Prostate gland (tissue), 2 donors: ENCODE measurements at regions not wholly inside any gene's neighbourhood (a gene's known extent, or its start where the extent isn't known, plus 50 kb on each side); places are given as distances from the start of the nearest gene placed in this dataset.

ENCODE experiments used
- DNase-seq: peaks from one replicate; pipeline ENCODE4 v3.0.0-alpha.2; 2019; ENCODE audit warnings: low spot score
- H3K27ac ChIP-seq, 2 donors: fragments of 200-600 bp; sonication (generic); 2 replicates each; pipeline ENCODE4 v1.5.1; 2017 to 2019
- H3K27me3 ChIP-seq: fragments of 200-600 bp; sonication (generic); replicated peaks from 2 replicates; pipeline ENCODE4 v1.5.1; 2019; ENCODE audit not compliant: insufficient read depth
- H3K36me3 ChIP-seq, 2 donors: fragments of 200-600 bp; sonication (generic); 1 replicate in 1 of 2; 2 replicates in 1 of 2; pipeline versions ENCODE4 v1.5.1 to v1.8.1; 2017 to 2019
- H3K4me1 ChIP-seq: fragments of 200-600 bp; sonication (generic); replicated peaks from 2 replicates; pipeline ENCODE4 v1.5.1; 2019
- H3K4me3 ChIP-seq, 2 donors: fragments of 200-600 bp; sonication (generic); 2 replicates each; pipeline ENCODE4 v1.5.1; 2017 to 2019
- H3K9me3 ChIP-seq: fragments of 200-600 bp; sonication (generic); 2 replicates; pipeline ENCODE4 v1.5.1; 2017
- POLR2A ChIP-seq: fragments of 450-650 bp; IDR thresholded peaks from one replicate; pipeline ENCODE4 v1.6.1; 2016; ENCODE audit warnings: antibody characterized with exemption, mild to moderate bottlenecking
- POLR2AphosphoS5 ChIP-seq: sonication (generic); formaldehyde crosslinking; IDR thresholded peaks from one replicate; pipeline ENCODE4 v1.6.1; 2017; ENCODE audit warnings: antibody characterized with exemption
- WGBS: methylation state at CpG from one replicate; pipeline ENCODE4 v1.1.5; 2018; 5-methylcytosine and 5-hydroxymethylcytosine counted together
- intact Hi-C: fragments of 100-400 bp; cut with DNase I; formaldehyde crosslinking; loops from one replicate; pipeline ENCODE4 v1.14.2; 2022
- TF ChIP-seq, protein P1 (sequence below), 4 experiments: fragments of 200-600 bp in 2 of 4; fragments of 450-650 bp in 2 of 4; sonication (generic) in 2 of 4; IDR thresholded peaks; 1 replicate in 3 of 4; 2 replicates in 1 of 4; pipeline ENCODE4 v1.5.1; 2016 to 2019; ENCODE audit warnings: antibody characterized with exemption in 4 of 4, mild to moderate bottlenecking in 2 of 4, moderate library complexity in 2 of 4

DNA sequence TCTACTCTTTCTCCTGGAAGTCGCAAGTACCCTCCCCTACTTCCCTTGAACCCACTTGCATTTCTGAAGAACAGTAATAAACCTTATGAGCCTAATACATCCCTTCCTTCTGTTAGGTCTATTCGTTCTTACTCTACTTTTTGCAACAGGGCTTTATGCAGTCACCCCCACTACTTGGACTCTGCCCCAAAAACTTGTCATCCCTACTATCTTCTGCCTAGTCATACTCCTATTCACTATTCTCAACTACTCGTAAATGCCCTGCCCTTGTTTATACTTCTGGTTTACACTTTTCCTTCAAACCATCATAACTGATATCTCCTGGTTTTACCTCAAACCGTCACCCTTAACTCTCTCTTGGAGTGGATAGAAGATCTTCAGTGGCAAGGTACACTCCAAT is 55.2 kb upstream of the SLIT2 start:
- no peaks in the 10 kb centered on the region for H3K36me3 ChIP-seq
- TF ChIP-seq, protein P1, sequence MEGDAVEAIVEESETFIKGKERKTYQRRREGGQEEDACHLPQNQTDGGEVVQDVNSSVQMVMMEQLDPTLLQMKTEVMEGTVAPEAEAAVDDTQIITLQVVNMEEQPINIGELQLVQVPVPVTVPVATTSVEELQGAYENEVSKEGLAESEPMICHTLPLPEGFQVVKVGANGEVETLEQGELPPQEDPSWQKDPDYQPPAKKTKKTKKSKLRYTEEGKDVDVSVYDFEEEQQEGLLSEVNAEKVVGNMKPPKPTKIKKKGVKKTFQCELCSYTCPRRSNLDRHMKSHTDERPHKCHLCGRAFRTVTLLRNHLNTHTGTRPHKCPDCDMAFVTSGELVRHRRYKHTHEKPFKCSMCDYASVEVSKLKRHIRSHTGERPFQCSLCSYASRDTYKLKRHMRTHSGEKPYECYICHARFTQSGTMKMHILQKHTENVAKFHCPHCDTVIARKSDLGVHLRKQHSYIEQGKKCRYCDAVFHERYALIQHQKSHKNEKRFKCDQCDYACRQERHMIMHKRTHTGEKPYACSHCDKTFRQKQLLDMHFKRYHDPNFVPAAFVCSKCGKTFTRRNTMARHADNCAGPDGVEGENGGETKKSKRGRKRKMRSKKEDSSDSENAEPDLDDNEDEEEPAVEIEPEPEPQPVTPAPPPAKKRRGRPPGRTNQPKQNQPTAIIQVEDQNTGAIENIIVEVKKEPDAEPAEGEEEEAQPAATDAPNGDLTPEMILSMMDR (IDR thresholded peaks at IDR 0.05) = no peak
- TF ChIP-seq POLR2A = no peak
- TF ChIP-seq POLR2AphosphoS5 = no peak
- H3K9me3 ChIP-seq = no peaks in the 10 kb centered on the region
- intact Hi-C loops = no loop called here
- H3K27me3 ChIP-seq = no peaks in the 10 kb centered on the region
- DNase-seq = no peak
- H3K4me3 ChIP-seq = no peak overlapping the region
- no peaks in the 10 kb centered on the region for H3K4me1 ChIP-seq
- 80% methylated on average over 4 of the region's 4 CpGs for WGBS
- no peak overlapping the region for H3K27ac ChIP-seq

DNA sequence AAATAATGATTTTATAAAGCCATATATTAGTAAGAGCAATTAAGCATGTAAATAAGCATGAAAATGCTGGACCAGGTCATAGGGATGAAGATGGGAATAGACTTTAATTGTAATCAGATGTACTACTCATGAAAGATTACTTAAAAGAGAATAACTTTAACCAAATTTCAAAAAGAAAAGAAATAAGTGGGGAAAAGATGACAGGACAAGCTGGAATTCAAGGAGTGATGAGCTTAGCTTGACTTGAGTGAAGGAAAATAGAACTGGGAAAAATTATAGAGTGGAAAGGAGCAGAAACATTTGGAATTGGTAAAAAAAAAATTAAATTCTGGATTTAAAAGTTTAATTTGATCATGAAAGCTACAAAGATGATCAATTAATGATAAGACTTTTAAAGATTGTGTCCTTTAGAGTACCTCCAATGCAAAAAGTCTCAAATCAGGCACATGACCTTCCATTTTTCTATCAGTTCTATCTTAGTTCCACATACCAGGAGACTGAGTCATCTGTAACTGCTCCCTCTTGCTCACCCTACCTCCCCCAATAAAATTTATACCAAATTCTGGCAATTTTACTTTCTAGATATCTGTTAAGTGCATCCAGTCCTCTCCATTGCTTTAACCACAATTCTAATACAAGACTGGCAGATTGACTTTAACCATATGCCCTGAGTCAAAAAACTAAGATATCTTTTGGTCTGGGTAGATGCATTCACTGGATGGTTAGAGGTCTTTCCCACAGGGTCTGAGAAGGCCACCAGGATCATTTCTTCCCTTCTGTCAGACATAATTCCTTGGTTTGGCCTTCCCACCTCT is 56.4 kb upstream of the SLIT2 start:
- Histone ChIP-seq H3K36me3 (no peaks in the 10 kb centered on the region), H3K4me3 (no peak overlapping the region), H3K9me3 (no peaks in the 10 kb centered on the region), H3K27ac (no peak overlapping the region), H3K4me1 (no peaks in the 10 kb centered on the region), H3K27me3 (no peaks in the 10 kb centered on the region)
- no peak for TF ChIP-seq POLR2A
- TF ChIP-seq, protein P1 (IDR thresholded peaks at IDR 0.05) = no peak
- no peak for TF ChIP-seq POLR2AphosphoS5
- intact Hi-C loops = no loop called here
- no peak for DNase-seq

DNA sequence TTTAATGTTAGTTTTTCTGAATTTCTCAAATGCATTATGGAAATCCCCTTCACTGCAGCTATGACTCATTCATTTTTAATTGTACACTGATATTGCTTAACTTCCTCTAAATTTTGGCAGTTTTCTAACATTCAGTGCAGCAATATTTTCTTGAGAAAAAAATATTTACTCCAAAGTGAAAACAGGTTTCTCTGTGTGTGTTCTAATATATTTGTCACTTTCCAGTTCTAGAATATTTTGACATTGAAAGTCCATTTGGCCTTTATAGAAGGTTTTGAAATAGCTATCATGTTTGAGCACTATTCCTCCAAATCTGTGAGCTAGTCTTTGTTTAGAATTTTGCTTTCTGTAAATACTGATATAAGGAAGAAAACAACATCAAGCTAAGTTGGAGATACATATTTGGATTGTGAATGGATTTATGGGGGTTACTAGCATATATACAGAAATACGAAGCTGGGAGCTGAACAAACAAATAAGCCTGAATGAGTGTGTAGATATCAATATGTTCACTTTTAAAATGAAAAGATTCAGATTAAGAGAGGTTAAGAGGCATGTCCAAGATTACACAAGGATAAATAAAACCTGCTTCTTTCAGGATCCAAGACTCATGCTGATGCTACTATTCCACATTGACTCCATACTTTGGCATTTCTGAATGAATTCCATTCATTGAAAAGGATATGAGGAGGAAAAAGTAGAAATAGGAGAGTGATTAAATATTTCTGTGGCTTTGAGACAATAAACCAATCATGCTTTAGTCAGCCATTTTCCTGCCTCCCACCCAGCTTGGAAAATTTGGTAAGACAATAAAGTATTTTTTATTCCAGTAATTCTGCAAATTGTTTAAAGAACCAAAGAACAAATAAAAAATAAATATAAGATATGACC is 57.3 kb upstream of the SLIT2 start:
- no peak for TF ChIP-seq POLR2A
- TF ChIP-seq, protein P1 (IDR thresholded peaks at IDR 0.05) = no peak
- no peak for TF ChIP-seq POLR2AphosphoS5
- Histone ChIP-seq H3K9me3 (no peaks in the 10 kb centered on the region), H3K36me3 (no peaks in the 10 kb centered on the region), H3K27ac (no peak overlapping the region), H3K4me1 (no peaks in the 10 kb centered on the region), H3K4me3 (no peak overlapping the region), H3K27me3 (no peaks in the 10 kb centered on the region)
- WGBS = 41% methylated on average over 1 of the region's 1 CpG
- DNase-seq = no peak
- intact Hi-C loops = no loop called here

GRCh38 chr4:20193141-20193936 is 58.4 kb upstream of the SLIT2 start:
- DNase-seq = no peak
- H3K9me3 ChIP-seq = no peaks in the 10 kb centered on the region
- H3K4me1 ChIP-seq = no peaks in the 10 kb centered on the region
- H3K27ac ChIP-seq = no peak overlapping the region
- 59% methylated on average over 5 of the region's 5 CpGs for WGBS
- no peak for TF ChIP-seq POLR2AphosphoS5
- no peak overlapping the region for H3K4me3 ChIP-seq
- intact Hi-C loops = no loop called here
- H3K27me3 ChIP-seq = no peaks in the 10 kb centered on the region
- H3K36me3 ChIP-seq = no peaks in the 10 kb centered on the region

DNA sequence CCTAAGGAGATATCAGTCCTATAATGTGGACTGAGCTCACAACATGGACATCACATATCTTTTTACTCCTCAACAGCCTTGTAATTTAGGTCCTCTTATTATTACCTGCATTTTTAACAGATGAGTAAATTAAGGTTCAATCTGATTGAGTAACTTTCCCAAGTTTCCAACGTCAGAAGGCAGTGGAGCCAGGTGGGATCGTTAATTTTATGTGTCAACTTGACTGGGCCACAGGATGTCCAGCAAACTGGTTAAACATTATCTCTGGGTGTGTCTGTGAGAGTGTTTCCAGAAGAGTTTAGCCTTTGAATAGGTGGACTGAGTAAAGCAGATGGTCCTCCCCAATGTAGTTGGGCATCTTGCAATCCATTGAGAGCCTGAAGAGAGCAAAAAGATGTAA is 59.0 kb upstream of the SLIT2 start:
- H3K27ac ChIP-seq = no peak overlapping the region
- H3K4me1 ChIP-seq = no peaks in the 10 kb centered on the region
- TF ChIP-seq, protein P1 (IDR thresholded peaks at IDR 0.05) = no peak
- no peak for TF ChIP-seq POLR2A
- TF ChIP-seq POLR2AphosphoS5 = no peak
- H3K36me3 ChIP-seq = no peaks in the 10 kb centered on the region
- intact Hi-C loops = no loop called here
- H3K27me3 ChIP-seq = no peaks in the 10 kb centered on the region
- no peak overlapping the region for H3K4me3 ChIP-seq
- 48% methylated on average over 2 of the region's 2 CpGs for WGBS
- no peak for DNase-seq
- no peaks in the 10 kb centered on the region for H3K9me3 ChIP-seq
